Ectodermal cell (in vitro differentiated cells): ENCODE measurements at regions not wholly inside any gene's neighbourhood (a gene's known extent, or its start where the extent isn't known, plus 50 kb on each side); places are given as distances from the start of the nearest gene placed in this dataset.

Source experiments
- H3K27ac ChIP-seq: 2 replicates; pipeline ENCODE4 v1.7.0; 2013; ENCODE audit warnings: mild to moderate bottlenecking, low read depth, low read length; ENCODE audit not compliant: insufficient read depth, poor library complexity, severe bottlenecking
- H3K27me3 ChIP-seq: 2 replicates; pipeline ENCODE4 v1.7.0; 2013; ENCODE audit warnings: mild to moderate bottlenecking, low read length; ENCODE audit not compliant: insufficient read depth, control insufficient read depth, poor library complexity, severe bottlenecking
- H3K36me3 ChIP-seq: one replicate; pipeline ENCODE4 v1.7.0; 2013; ENCODE audit warnings: low read length; ENCODE audit not compliant: control insufficient read depth, insufficient read depth
- H3K4me1 ChIP-seq: one replicate; pipeline ENCODE4 v1.7.0; 2013; ENCODE audit warnings: low read length; ENCODE audit not compliant: control insufficient read depth, insufficient read depth
- H3K4me3 ChIP-seq: 2 replicates; pipeline ENCODE4 v1.7.0; 2013; ENCODE audit warnings: low read depth, low read length, control low read depth; ENCODE audit not compliant: insufficient read depth
- H3K9me3 ChIP-seq: 2 replicates; pipeline ENCODE4 v1.7.0; 2013; ENCODE audit warnings: mild to moderate bottlenecking, low read length, moderate library complexity; ENCODE audit not compliant: control insufficient read depth
- WGBS, 2 experiments: methylation state at CpG; one replicate each; pipeline ENCODE4 v1.1.7; 2013; ENCODE audit warnings: missing lambda C conversion rate in 2 of 2; 5-methylcytosine and 5-hydroxymethylcytosine counted together

GRCh38 chr9:75432386-75432785 lies 344.1 kb downstream of the OSTF1 start:
- Histone ChIP-seq H3K36me3 (no peaks in the 10 kb centered on the region), H3K27ac (no peak overlapping the region), H3K27me3 (no peaks in the 10 kb centered on the region), H3K4me3 (no peak overlapping the region), H3K9me3 (no peaks in the 10 kb centered on the region), H3K4me1 (no peaks in the 10 kb centered on the region)
- 86% methylated on average over 1 of the region's 1 CpG; no CpG with 5 or more reads in 1 of the 2 experiments for WGBS, 2 experiments

GRCh38 chr9:75432888-75433287 lies 344.6 kb downstream of the OSTF1 start:
- no peaks in the 10 kb centered on the region for H3K36me3 ChIP-seq
- no peak overlapping the region for H3K4me3 ChIP-seq
- no peak overlapping the region for H3K27ac ChIP-seq
- no peaks in the 10 kb centered on the region for H3K9me3 ChIP-seq
- H3K4me1 ChIP-seq: no peaks in the 10 kb centered on the region
- no peaks in the 10 kb centered on the region for H3K27me3 ChIP-seq

GRCh38 chr9:75438716-75439115 lies 350.4 kb downstream of the OSTF1 start:
- no peak overlapping the region for H3K27ac ChIP-seq
- H3K27me3 ChIP-seq: no peaks in the 10 kb centered on the region
- H3K4me3 ChIP-seq: no peak overlapping the region
- 88 to 94% methylated on average over 2 of the region's 2 CpGs for WGBS, 2 experiments
- no peaks in the 10 kb centered on the region for H3K9me3 ChIP-seq
- H3K36me3 ChIP-seq: no peaks in the 10 kb centered on the region
- H3K4me1 ChIP-seq: no peaks in the 10 kb centered on the region

GRCh38 chr9:75440914-75441313 lies 352.6 kb downstream of the OSTF1 start:
- no peaks in the 10 kb centered on the region for H3K36me3 ChIP-seq
- H3K9me3 ChIP-seq: no peaks in the 10 kb centered on the region
- no peak overlapping the region for H3K4me3 ChIP-seq
- H3K27me3 ChIP-seq: no peaks in the 10 kb centered on the region
- H3K4me1 ChIP-seq: no peaks in the 10 kb centered on the region
- no peak overlapping the region for H3K27ac ChIP-seq
- WGBS, 2 experiments: 94 to 96% methylated on average over 3 to 4 of the region's 4 CpGs

GRCh38 chr9:75445144-75445543 lies 356.8 kb downstream of the OSTF1 start:
- peaks cover 9% of the 10 kb centered on the region for H3K4me1 ChIP-seq

GRCh38 chr9:75447281-75447680 lies 359.0 kb downstream of the OSTF1 start:
- no peaks in the 10 kb centered on the region for H3K27me3 ChIP-seq
- H3K27ac ChIP-seq: no peak overlapping the region
- H3K9me3 ChIP-seq: no peaks in the 10 kb centered on the region
- H3K4me1 ChIP-seq: peaks cover 9% of the 10 kb centered on the region
- 94 to 97% methylated on average over 1 of the region's 1 CpG for WGBS, 2 experiments
- H3K36me3 ChIP-seq: no peaks in the 10 kb centered on the region
- no peak overlapping the region for H3K4me3 ChIP-seq

More at GRCh38 chr9:75445144-75445543, 356.8 kb downstream of the OSTF1 start:
- H3K4me3 ChIP-seq: no peak overlapping the region
- no peak overlapping the region for H3K27ac ChIP-seq
- H3K27me3 ChIP-seq: no peaks in the 10 kb centered on the region
- H3K36me3 ChIP-seq: no peaks in the 10 kb centered on the region
- H3K9me3 ChIP-seq: no peaks in the 10 kb centered on the region

GRCh38 chr9:75448281-75448680 lies 360.0 kb downstream of the OSTF1 start:
- Histone ChIP-seq H3K4me1 (peaks cover 9% of the 10 kb centered on the region), H3K27ac (no peak overlapping the region)
- 81 to 87% methylated on average over 2 of the region's 2 CpGs for WGBS, 2 experiments

GRCh38 chr9:75448955-75449354 lies 360.6 kb downstream of the OSTF1 start:
- H3K9me3 ChIP-seq: no peaks in the 10 kb centered on the region
- no peak overlapping the region for H3K27ac ChIP-seq
- H3K36me3 ChIP-seq: no peaks in the 10 kb centered on the region
- H3K27me3 ChIP-seq: no peaks in the 10 kb centered on the region
- no peak overlapping the region for H3K4me3 ChIP-seq
- 90 to 98% methylated on average over 2 of the region's 2 CpGs for WGBS, 2 experiments
- H3K4me1 ChIP-seq: peaks cover 9% of the 10 kb centered on the region

More at GRCh38 chr9:75448281-75448680, 360.0 kb downstream of the OSTF1 start:
- Histone ChIP-seq H3K36me3 (no peaks in the 10 kb centered on the region), H3K27me3 (no peaks in the 10 kb centered on the region), H3K9me3 (no peaks in the 10 kb centered on the region), H3K4me3 (no peak overlapping the region)

- 84 to 89% methylated on average over 4 of the region's 4 CpGs for WGBS, 2 experiments
- Histone ChIP-seq H3K36me3 (no peaks in the 10 kb centered on the region), H3K4me1 (peaks cover 9% of the 10 kb centered on the region), H3K9me3 (no peaks in the 10 kb centered on the region), H3K4me3 (no peak overlapping the region), H3K27ac (no peak overlapping the region), H3K27me3 (no peaks in the 10 kb centered on the region)
These were observed 362.7 kb downstream of the OSTF1 start for GRCh38 chr9:75451045-75451444.

- H3K27me3 ChIP-seq: no peaks in the 10 kb centered on the region
- H3K36me3 ChIP-seq: no peaks in the 10 kb centered on the region
- H3K4me3 ChIP-seq: no peak overlapping the region
- peaks cover 9% of the 10 kb centered on the region for H3K4me1 ChIP-seq
- H3K9me3 ChIP-seq: no peaks in the 10 kb centered on the region
- no peak overlapping the region for H3K27ac ChIP-seq
These were observed 363.2 kb downstream of the OSTF1 start for GRCh38 chr9:75451505-75451904.

- WGBS, 2 experiments: 87 to 94% methylated on average over 2 of the region's 2 CpGs
- Histone ChIP-seq H3K9me3 (no peaks in the 10 kb centered on the region), H3K4me1 (peaks cover 7% of the 10 kb centered on the region), H3K4me3 (no peak overlapping the region), H3K36me3 (no peaks in the 10 kb centered on the region), H3K27me3 (no peaks in the 10 kb centered on the region), H3K27ac (no peak overlapping the region)
These were observed 364.2 kb downstream of the OSTF1 start for GRCh38 chr9:75452512-75452911.
